GM23248 (cell line): ENCODE measurements at regions not wholly inside any gene's neighbourhood (a gene's known extent, or its start where the extent isn't known, plus 50 kb on each side); places are given as distances from the start of the nearest gene placed in this dataset.

Experiments
- DNase-seq: peaks from one replicate; pipeline ENCODE4 v3.0.0-alpha.2; 2015
- H2AFZ ChIP-seq: fragments of 200-600 bp; sonication (generic); 2 replicates; pipeline ENCODE4 v1.6.1; 2016; ENCODE audit warnings: antibody characterized with exemption
- H3F3A ChIP-seq: fragments of 200-600 bp; sonication (generic); 2 replicates; pipeline ENCODE4 v1.6.1; 2016; ENCODE audit warnings: mild to moderate bottlenecking, antibody characterized with exemption, mixed run types; ENCODE audit not compliant: insufficient read depth
- H3K27ac ChIP-seq: fragments of 200-600 bp; sonication (generic); 2 replicates; pipeline ENCODE4 v1.5.1; 2016; ENCODE audit warnings: mild to moderate bottlenecking
- H3K27me3 ChIP-seq: fragments of 200-600 bp; sonication (generic); replicated peaks from 2 replicates; pipeline ENCODE4 v1.6.1; 2016; ENCODE audit warnings: mild to moderate bottlenecking; ENCODE audit not compliant: insufficient read depth
- H3K36me3 ChIP-seq: fragments of 200-600 bp; sonication (generic); 2 replicates; pipeline ENCODE4 v1.6.1; 2016; ENCODE audit warnings: low read depth, mild to moderate bottlenecking
- H3K4me1 ChIP-seq: fragments of 200-600 bp; sonication (generic); 2 replicates; pipeline ENCODE4 v1.6.1; 2016; ENCODE audit warnings: mild to moderate bottlenecking; ENCODE audit not compliant: insufficient read depth
- H3K4me2 ChIP-seq: fragments of 200-600 bp; sonication (generic); one replicate; pipeline ENCODE4 v1.6.1; 2016; ENCODE audit warnings: mild to moderate bottlenecking; ENCODE audit not compliant: unreplicated experiment
- H3K4me3 ChIP-seq: fragments of 200-600 bp; sonication (generic); 2 replicates; pipeline ENCODE4 v1.5.1; 2016; ENCODE audit warnings: mild to moderate bottlenecking
- H3K79me2 ChIP-seq: fragments of 200-600 bp; sonication (generic); 2 replicates; pipeline ENCODE4 v1.6.1; 2016; ENCODE audit warnings: mild to moderate bottlenecking; ENCODE audit not compliant: insufficient read depth
- H3K9ac ChIP-seq: fragments of 200-600 bp; sonication (generic); 2 replicates; pipeline ENCODE4 v1.6.1; 2016; ENCODE audit warnings: mild to moderate bottlenecking
- H3K9me2 ChIP-seq: fragments of 200-600 bp; sonication (generic); 2 replicates; pipeline ENCODE4 v1.6.1; 2016; ENCODE audit warnings: mixed run types, mild to moderate bottlenecking, moderate library complexity; ENCODE audit not compliant: insufficient read depth
- H3K9me3 ChIP-seq: fragments of 200-600 bp; sonication (generic); one replicate; pipeline ENCODE4 v1.6.1; 2017; ENCODE audit warnings: low read depth
- H4K20me1 ChIP-seq: fragments of 200-600 bp; sonication (generic); 2 replicates; pipeline ENCODE4 v1.6.0; 2016; ENCODE audit not compliant: insufficient read depth
- EZH2 ChIP-seq: fragments of 200-600 bp; sonication (generic); IDR thresholded peaks from 2 replicates; pipeline ENCODE4 v1.6.1; 2018; ENCODE audit warnings: antibody characterized with exemption, mild to moderate bottlenecking; ENCODE audit not compliant: insufficient read depth, poor library complexity, severe bottlenecking
- EZH2phosphoT487 ChIP-seq: fragments of 200-600 bp; sonication (generic); IDR thresholded peaks from 2 replicates; pipeline ENCODE4 v1.6.1; 2018; ENCODE audit warnings: antibody characterized with exemption, moderate library complexity, mild to moderate bottlenecking, low read depth; ENCODE audit not compliant: insufficient read depth
- WGBS, 2 experiments: methylation state at CpG; one replicate each; pipeline ENCODE4 v1.1.6; 2015 to 2017; ENCODE audit warnings: low lambda C conversion rate in 2 of 2, low coverage in 1 of 2; ENCODE audit errors: missing lambda C conversion rate in 2 of 2; 5-methylcytosine and 5-hydroxymethylcytosine counted together
- in situ Hi-C: fragments of 300-500 bp; cut with MboI; formaldehyde crosslinking; loops from 2 replicates; pipeline ENCODE4 v1.15.0; 2020

DNA sequence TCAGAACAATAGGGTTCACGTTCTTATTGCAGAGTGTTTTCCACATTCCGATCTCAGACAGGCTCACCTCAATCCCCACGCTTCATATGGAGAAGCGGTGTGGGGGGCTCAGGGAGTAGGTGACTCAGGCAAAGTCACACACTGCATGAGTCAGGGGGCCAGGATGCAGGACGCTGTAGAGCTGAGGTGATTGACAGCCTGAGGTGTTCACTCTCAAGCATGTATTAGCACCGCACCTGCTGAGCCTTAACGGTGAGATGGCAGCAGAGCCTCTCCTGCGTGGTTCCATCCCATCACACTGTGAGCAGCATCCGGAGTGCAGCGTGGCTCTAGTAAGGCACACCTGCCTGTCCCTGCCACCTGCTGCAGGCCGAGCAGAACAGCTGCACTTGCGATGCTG lies 194.0 kb downstream of the IRX2 start:
- no peaks in the 10 kb centered on the region for H4K20me1 ChIP-seq
- H3K9me2 ChIP-seq, result no peaks in the 10 kb centered on the region
- in situ Hi-C loops, result no loop called here
- TF ChIP-seq EZH2phosphoT487 (no peak), EZH2 (no peak)
- H2AFZ ChIP-seq, result no peak overlapping the region
- no peaks in the 10 kb centered on the region for H3K4me1 ChIP-seq
- no peaks in the 10 kb centered on the region for H3K27me3 ChIP-seq
- no peak overlapping the region for H3K4me2 ChIP-seq
- H3K79me2 ChIP-seq, result no peaks in the 10 kb centered on the region
- no peak overlapping the region for H3K9ac ChIP-seq
- no peak overlapping the region for H3K4me3 ChIP-seq
- WGBS, 2 experiments, result 43 to 46% methylated on average over 12 of the region's 12 CpGs
- no peaks in the 10 kb centered on the region for H3K9me3 ChIP-seq
- no peaks in the 10 kb centered on the region for H3K36me3 ChIP-seq
- H3F3A ChIP-seq, result no peaks in the 10 kb centered on the region
- no peak for DNase-seq
- H3K27ac ChIP-seq, result no peak overlapping the region

GRCh38 chr5:2556375-2556966 lies 195.0 kb downstream of the IRX2 start:
- no peaks in the 10 kb centered on the region for H4K20me1 ChIP-seq
- no peaks in the 10 kb centered on the region for H3K79me2 ChIP-seq
- no peak overlapping the region for H3K4me2 ChIP-seq
- no peak overlapping the region for H3K27ac ChIP-seq
- no peak overlapping the region for H3K4me3 ChIP-seq
- H3K27me3 ChIP-seq, result no peaks in the 10 kb centered on the region
- no peaks in the 10 kb centered on the region for H3K9me3 ChIP-seq
- no peaks in the 10 kb centered on the region for H3K36me3 ChIP-seq
- H3F3A ChIP-seq, result no peaks in the 10 kb centered on the region
- in situ Hi-C loops, result no loop called here
- DNase-seq, result no peak
- no peak for TF ChIP-seq EZH2
- no peak for TF ChIP-seq EZH2phosphoT487
- H3K9ac ChIP-seq, result no peak overlapping the region
- no peaks in the 10 kb centered on the region for H3K4me1 ChIP-seq
- no peak overlapping the region for H2AFZ ChIP-seq
- no peaks in the 10 kb centered on the region for H3K9me2 ChIP-seq
- WGBS, 2 experiments, result 31 to 34% methylated on average over 9 to 10 of the region's 10 CpGs

- Histone ChIP-seq H3K27me3 (no peaks in the 10 kb centered on the region), H3K79me2 (no peaks in the 10 kb centered on the region), H3F3A (no peaks in the 10 kb centered on the region), H3K36me3 (no peaks in the 10 kb centered on the region), H3K27ac (no peak overlapping the region), H3K4me3 (no peak overlapping the region), H3K9me3 (no peaks in the 10 kb centered on the region), H3K4me2 (no peak overlapping the region), H3K9me2 (no peaks in the 10 kb centered on the region), H3K9ac (no peak overlapping the region), H4K20me1 (no peaks in the 10 kb centered on the region), H2AFZ (no peak overlapping the region), H3K4me1 (no peaks in the 10 kb centered on the region)
- 14 to 16% methylated on average over 2 of the region's 2 CpGs for WGBS, 2 experiments
- no peak for DNase-seq
- in situ Hi-C loops, result no loop called here
- no peak for TF ChIP-seq EZH2phosphoT487
- no peak for TF ChIP-seq EZH2
Observed at GRCh38 chr5:2553611-2554010, 197.9 kb downstream of the IRX2 start.

DNA sequence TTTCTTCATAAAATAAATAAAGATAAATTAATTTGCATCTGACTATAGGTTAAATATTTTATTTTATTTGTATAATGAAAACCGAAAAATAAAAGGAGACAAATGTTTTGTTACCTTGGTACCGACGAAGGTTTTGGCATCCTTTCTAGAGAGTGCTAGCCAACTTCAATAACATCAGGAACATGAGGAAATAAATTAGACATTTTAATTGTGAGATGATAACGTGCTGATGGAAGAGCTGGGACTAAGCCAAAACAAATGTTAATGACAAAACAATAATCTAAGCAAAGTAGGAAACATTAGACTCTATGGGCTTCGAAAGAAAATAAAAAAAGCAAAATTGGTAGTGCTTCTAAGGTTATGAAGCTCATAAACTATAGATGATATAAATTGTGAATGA lies 201.0 kb downstream of the IRX2 start:
- Histone ChIP-seq H3K9ac (no peak overlapping the region), H2AFZ (no peak overlapping the region), H3K4me1 (no peaks in the 10 kb centered on the region), H3K27ac (no peak overlapping the region), H3F3A (no peaks in the 10 kb centered on the region), H3K36me3 (no peaks in the 10 kb centered on the region), H3K79me2 (no peaks in the 10 kb centered on the region), H3K27me3 (no peaks in the 10 kb centered on the region), H3K9me2 (no peaks in the 10 kb centered on the region), H4K20me1 (no peaks in the 10 kb centered on the region), H3K4me3 (no peak overlapping the region), H3K4me2 (no peak overlapping the region), H3K9me3 (no peaks in the 10 kb centered on the region)
- 1 to 2% methylated on average over 5 of the region's 5 CpGs for WGBS, 2 experiments
- no peak for TF ChIP-seq EZH2phosphoT487
- no peak for TF ChIP-seq EZH2
- no peak for DNase-seq
- in situ Hi-C loops, result no loop called here

GRCh38 chr5:2549900-2550299 lies 201.6 kb downstream of the IRX2 start:
- no peaks in the 10 kb centered on the region for H3K27me3 ChIP-seq
- DNase-seq, result no peak
- no peak overlapping the region for H3K4me2 ChIP-seq
- H3F3A ChIP-seq, result no peaks in the 10 kb centered on the region
- 23 to 29% methylated on average over 7 of the region's 7 CpGs for WGBS, 2 experiments
- H3K9ac ChIP-seq, result no peak overlapping the region
- no peaks in the 10 kb centered on the region for H3K9me2 ChIP-seq
- H3K27ac ChIP-seq, result no peak overlapping the region
- in situ Hi-C loops, result no loop called here
- H3K36me3 ChIP-seq, result no peaks in the 10 kb centered on the region
- H3K4me3 ChIP-seq, result no peak overlapping the region
- no peaks in the 10 kb centered on the region for H3K79me2 ChIP-seq
- H2AFZ ChIP-seq, result no peak overlapping the region
- no peaks in the 10 kb centered on the region for H3K9me3 ChIP-seq
- TF ChIP-seq EZH2 (no peak), EZH2phosphoT487 (no peak)
- H3K4me1 ChIP-seq, result no peaks in the 10 kb centered on the region
- H4K20me1 ChIP-seq, result no peaks in the 10 kb centered on the region
